Hepatocyte (in vitro differentiated cells): ENCODE measurements at regions not wholly inside any gene's neighbourhood (a gene's known extent, or its start where the extent isn't known, plus 50 kb on each side); places are given as distances from the start of the nearest gene placed in this dataset.
"Not testable (repeated sequence)": the region's sequence is repeated elsewhere in the genome, so short reads cannot be mapped to it uniquely, and the experiment has no call there.

ENCODE experiments used
- DNase-seq: peaks from one replicate; pipeline ENCODE4 v3.0.0-alpha.2; 2016; ENCODE audit warnings: low spot score
- H2AFZ ChIP-seq: fragments of 200-600 bp; sonication (generic); 2 replicates; pipeline ENCODE4 v1.6.0; 2016; ENCODE audit warnings: antibody characterized with exemption, mild to moderate bottlenecking
- H3K27ac ChIP-seq: fragments of 200-600 bp; sonication (generic); 2 replicates; pipeline ENCODE4 v1.5.1; 2016; ENCODE audit warnings: mild to moderate bottlenecking
- H3K27me3 ChIP-seq: fragments of 200-600 bp; sonication (generic); 2 replicates; pipeline ENCODE4 v1.6.1; 2016
- H3K36me3 ChIP-seq: fragments of 200-600 bp; sonication (generic); replicated peaks from 2 replicates; pipeline ENCODE4 v1.5.1; 2016; ENCODE audit warnings: low read depth; ENCODE audit not compliant: insufficient read depth
- H3K4me1 ChIP-seq: fragments of 200-600 bp; sonication (generic); 2 replicates; pipeline ENCODE4 v1.5.1; 2016; ENCODE audit warnings: mild to moderate bottlenecking, moderate library complexity; ENCODE audit not compliant: insufficient read depth
- H3K4me2 ChIP-seq: fragments of 200-600 bp; sonication (generic); 2 replicates; pipeline ENCODE4 v1.6.0; 2016
- H3K4me3 ChIP-seq: fragments of 200-600 bp; sonication (generic); 2 replicates; pipeline ENCODE4 v1.5.1; 2016; ENCODE audit warnings: mild to moderate bottlenecking
- H3K79me2 ChIP-seq: fragments of 200-600 bp; sonication (generic); 2 replicates; pipeline ENCODE4 v1.6.0; 2017; ENCODE audit warnings: mild to moderate bottlenecking
- H3K9me2 ChIP-seq: fragments of 200-600 bp; sonication (generic); replicated peaks from 2 replicates; pipeline ENCODE4 v1.6.0; 2017; ENCODE audit warnings: mild to moderate bottlenecking; ENCODE audit not compliant: insufficient read depth
- H3K9me3 ChIP-seq: fragments of 200-600 bp; sonication (generic); 2 replicates; pipeline ENCODE4 v1.5.1; 2016; ENCODE audit warnings: low read depth, mild to moderate bottlenecking
- H4K20me1 ChIP-seq: fragments of 200-600 bp; sonication (generic); 2 replicates; pipeline ENCODE4 v1.6.0; 2016; ENCODE audit warnings: mild to moderate bottlenecking; ENCODE audit not compliant: insufficient read depth, poor library complexity, severe bottlenecking
- CTCF ChIP-seq: fragments of 200-600 bp; sonication (generic); IDR thresholded peaks from 2 replicates; pipeline ENCODE4 v1.5.1; 2016; ENCODE audit warnings: antibody characterized with exemption, mild to moderate bottlenecking; ENCODE audit not compliant: poor library complexity
- EZH2 ChIP-seq: fragments of 200-600 bp; sonication (generic); IDR thresholded peaks from 2 replicates; pipeline ENCODE4 v1.6.1; 2016; ENCODE audit warnings: antibody characterized with exemption, mild to moderate bottlenecking, borderline replicate concordance
- EZH2phosphoT487 ChIP-seq: fragments of 200-600 bp; sonication (generic); IDR thresholded peaks from one replicate; pipeline ENCODE4 v1.6.1; 2018; ENCODE audit warnings: antibody characterized with exemption, mild to moderate bottlenecking, low read depth, moderate library complexity; ENCODE audit not compliant: unreplicated experiment, severe bottlenecking
- WGBS: methylation state at CpG from one replicate; pipeline ENCODE4 v1.1.6; 2016; ENCODE audit warnings: low lambda C conversion rate; ENCODE audit errors: missing lambda C conversion rate; 5-methylcytosine and 5-hydroxymethylcytosine counted together

- H4K20me1 ChIP-seq, H3K9me3 ChIP-seq, H3K36me3 ChIP-seq, H3K4me3 ChIP-seq, H3K4me1 ChIP-seq, H3K4me2 ChIP-seq, DNase-seq, H3K27ac ChIP-seq, H3K27me3 ChIP-seq, H2AFZ ChIP-seq, H3K9me2 ChIP-seq, H3K79me2 ChIP-seq: not testable (repeated sequence)
- WGBS, result 68% methylated on average over 6 of the region's 6 CpGs
Observed at GRCh38 chr11:49823188-49823587, 129.0 kb upstream of the OR4C13 start.

GRCh38 chr11:49850541-49850940 lies 101.7 kb upstream of the OR4C13 start:
- not testable (repeated sequence) for H3K27me3 ChIP-seq, H3K79me2 ChIP-seq

GRCh38 chr11:49851511-49851910 lies 100.7 kb upstream of the OR4C13 start:
- H3K9me2 ChIP-seq, result no peaks in the 10 kb centered on the region
- 97% methylated on average over 30 of the region's 31 CpGs for WGBS

More at GRCh38 chr11:49850541-49850940, 101.7 kb upstream of the OR4C13 start:
- H4K20me1 ChIP-seq, H3K36me3 ChIP-seq, H3K4me2 ChIP-seq, H2AFZ ChIP-seq, H3K27ac ChIP-seq, DNase-seq, H3K4me1 ChIP-seq, H3K4me3 ChIP-seq, H3K9me3 ChIP-seq, H3K9me2 ChIP-seq: not testable (repeated sequence)
- WGBS, result 93% methylated on average over 28 of the region's 29 CpGs

GRCh38 chr11:49851971-49852389 lies 100.2 kb upstream of the OR4C13 start:
- Histone ChIP-seq H3K9me2 (no peaks in the 10 kb centered on the region), H3K27ac (no peak overlapping the region), H4K20me1 (no peaks in the 10 kb centered on the region), H3K4me1 (no peaks in the 10 kb centered on the region), H3K9me3 (no peaks in the 10 kb centered on the region), H3K27me3 (no peaks in the 10 kb centered on the region), H3K4me2 (no peak overlapping the region), H3K36me3 (no peaks in the 10 kb centered on the region), H2AFZ (no peak overlapping the region), H3K79me2 (no peaks in the 10 kb centered on the region), H3K4me3 (no peak overlapping the region)
- 96% methylated on average over 18 of the region's 35 CpGs for WGBS
- TF ChIP-seq EZH2 (no peak), EZH2phosphoT487 (no peak), CTCF (no peak)
- no peak for DNase-seq

More at GRCh38 chr11:49851511-49851910, 100.7 kb upstream of the OR4C13 start:
- H3K4me2 ChIP-seq, result no peak overlapping the region
- no peaks in the 10 kb centered on the region for H3K36me3 ChIP-seq
- no peaks in the 10 kb centered on the region for H3K4me1 ChIP-seq
- H3K27ac ChIP-seq, result no peak overlapping the region
- no peak for DNase-seq
- H3K27me3 ChIP-seq, result no peaks in the 10 kb centered on the region
- no peaks in the 10 kb centered on the region for H4K20me1 ChIP-seq
- no peak overlapping the region for H3K4me3 ChIP-seq
- no peaks in the 10 kb centered on the region for H3K9me3 ChIP-seq
- no peak overlapping the region for H2AFZ ChIP-seq
- H3K79me2 ChIP-seq, result no peaks in the 10 kb centered on the region
- no peak for TF ChIP-seq EZH2
- TF ChIP-seq EZH2phosphoT487, result no peak
- no peak for TF ChIP-seq CTCF

- not testable (repeated sequence) for H3K27ac ChIP-seq, H3K4me1 ChIP-seq, H3K4me3 ChIP-seq, H3K9me2 ChIP-seq, H3K4me2 ChIP-seq, H4K20me1 ChIP-seq, H3K27me3 ChIP-seq, DNase-seq, H3K79me2 ChIP-seq, H3K36me3 ChIP-seq, H2AFZ ChIP-seq, H3K9me3 ChIP-seq
- WGBS, result 58% methylated on average over 6 of the region's 6 CpGs
Observed at GRCh38 chr11:49888875-49889274, 63.3 kb upstream of the OR4C13 start.

- not testable (repeated sequence) for H3K79me2 ChIP-seq, H3K27ac ChIP-seq, DNase-seq, H3K9me3 ChIP-seq, H4K20me1 ChIP-seq, H3K4me3 ChIP-seq, H2AFZ ChIP-seq, H3K4me2 ChIP-seq, H3K4me1 ChIP-seq, H3K9me2 ChIP-seq, H3K27me3 ChIP-seq, H3K36me3 ChIP-seq
- WGBS, result 91% methylated on average over 26 of the region's 57 CpGs
Observed at GRCh38 chr11:49891910-49892671, 60.1 kb upstream of the OR4C13 start.

GRCh38 chr11:49893442-49893841 lies 58.7 kb upstream of the OR4C13 start:
- not testable (repeated sequence) for H3K4me2 ChIP-seq, H3K27me3 ChIP-seq, H4K20me1 ChIP-seq, DNase-seq, H3K9me3 ChIP-seq, H3K4me1 ChIP-seq, H3K9me2 ChIP-seq, H3K27ac ChIP-seq, H3K4me3 ChIP-seq, H2AFZ ChIP-seq, H3K79me2 ChIP-seq, H3K36me3 ChIP-seq
- WGBS, result 83% methylated on average over 27 of the region's 29 CpGs
